ENCODE measurements at regions not wholly inside any gene's neighbourhood (a gene's known extent, or its start where the extent isn't known, plus 50 kb on each side); places are given as distances from the start of the nearest gene placed in this dataset.

DNA sequence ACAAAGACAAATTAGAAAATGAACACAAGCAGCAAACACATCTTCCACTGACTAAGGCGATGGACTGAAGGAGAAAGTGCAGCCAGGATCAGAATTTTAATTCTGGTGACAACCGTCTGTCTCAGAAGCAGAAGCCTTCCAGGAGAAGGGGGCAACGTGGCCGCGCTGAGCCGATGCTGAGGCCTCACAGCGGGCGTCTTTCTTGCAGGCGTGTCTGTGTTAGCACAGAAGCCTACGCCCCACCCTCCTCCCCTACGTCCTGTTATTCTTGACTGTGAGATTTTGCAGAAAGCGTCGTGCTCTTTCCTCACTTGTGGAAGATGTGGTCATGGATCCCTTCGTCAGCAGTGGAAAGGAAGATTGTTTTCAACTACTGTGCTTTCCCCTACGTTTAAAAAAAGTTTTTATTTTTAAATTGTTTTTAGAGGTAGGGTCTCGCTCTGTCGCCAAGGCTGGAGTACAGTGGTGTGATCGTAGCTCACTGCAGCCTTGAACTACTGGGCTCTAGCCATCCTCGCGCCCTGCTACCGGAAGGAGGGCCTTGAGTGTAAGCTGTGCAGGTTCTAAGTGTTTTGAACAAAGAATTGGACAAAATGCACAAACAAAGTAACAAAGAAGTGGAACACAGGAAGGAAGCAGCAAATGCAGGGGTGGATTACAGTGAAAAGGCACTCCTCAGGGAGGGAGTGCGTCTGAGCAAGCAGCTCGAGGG is 422.0 kb downstream of the GALR1 start:
- ChIA-PET CTCF (ENCODE audit: low intra/inter-chr PET ratio, low total read pairs) (no interaction called here), POLR2A (no interaction called here)
- in situ Hi-C loops (cut with HindIII; ENCODE audit: extremely low pct_ligation_motif_present, low pct_unique_long_range_greater_than_20kb) = no loop called here
- H3K79me2 ChIP-seq (ENCODE audit: insufficient read depth, low read length) = no peaks in the 10 kb centered on the region
- no TSS peak for BruUV-seq (replicated peaks)
- no peak for DNase-seq (ENCODE audit: low spot score)
- H3K27ac ChIP-seq (ENCODE audit: extremely low read length, insufficient read depth, low read length) = no peak overlapping the region
- no peak for ATAC-seq
- intact Hi-C loops (cut with micrococcal nuclease; ENCODE audit: unreplicated experiment) = no loop called here
- H3K4me3 ChIP-seq (replicated peaks in 1 of 3; ENCODE audit: insufficient read depth in 1 of 3, low read depth in 2 of 3, low read length in 3 of 3) = no peak overlapping the region
- no peaks in the 10 kb centered on the region for H3K9me3 ChIP-seq (ENCODE audit: low read length)
- H2AFZ ChIP-seq (ENCODE audit: low read length) = no peak overlapping the region
- no peaks in the 10 kb centered on the region for H4K20me1 ChIP-seq (ENCODE audit: insufficient read depth, low read length)
- WGBS (ENCODE audit: low lambda C conversion rate) = 49% methylated on average over 13 of the region's 23 CpGs
- H3K9ac ChIP-seq (ENCODE audit: insufficient read depth, low read depth, low read length) = no peak overlapping the region
- no peak overlapping the region for H3K4me2 ChIP-seq (ENCODE audit: low read depth, low read length)
- FAIRE-seq = no peak
- H3K27me3 ChIP-seq (ENCODE audit: control insufficient read depth in 1 of 2, insufficient read depth in 2 of 2, low read length in 2 of 2) = 0 out of 5 replicates have a peak, but pooled peaks cover 2% of the 10 kb centered on the region in 2 experiments
- no peaks in the 10 kb centered on the region for H3K36me3 ChIP-seq (replicated peaks in 1 of 2; ENCODE audit: control insufficient read depth in 1 of 2, insufficient read depth in 2 of 2, low read length in 2 of 2)
- TF ChIP-seq ZFAT (CRISPR knock-in tag; conservative IDR thresholded peaks at IDR 0.05) (no peak), EP300 (IDR thresholded peaks at IDR 0.05; ENCODE audit: low read depth in 2 of 2, low read length in 2 of 2) (no peak), EP300 (CRISPR knock-in tag; IDR thresholded peaks at IDR 0.05; ENCODE audit: borderline replicate concordance) (no peak), CHD2 (IDR thresholded peaks at IDR 0.05; ENCODE audit: low read depth, low read length) (no peak)
- TF ChIP-seq, protein P1, sequence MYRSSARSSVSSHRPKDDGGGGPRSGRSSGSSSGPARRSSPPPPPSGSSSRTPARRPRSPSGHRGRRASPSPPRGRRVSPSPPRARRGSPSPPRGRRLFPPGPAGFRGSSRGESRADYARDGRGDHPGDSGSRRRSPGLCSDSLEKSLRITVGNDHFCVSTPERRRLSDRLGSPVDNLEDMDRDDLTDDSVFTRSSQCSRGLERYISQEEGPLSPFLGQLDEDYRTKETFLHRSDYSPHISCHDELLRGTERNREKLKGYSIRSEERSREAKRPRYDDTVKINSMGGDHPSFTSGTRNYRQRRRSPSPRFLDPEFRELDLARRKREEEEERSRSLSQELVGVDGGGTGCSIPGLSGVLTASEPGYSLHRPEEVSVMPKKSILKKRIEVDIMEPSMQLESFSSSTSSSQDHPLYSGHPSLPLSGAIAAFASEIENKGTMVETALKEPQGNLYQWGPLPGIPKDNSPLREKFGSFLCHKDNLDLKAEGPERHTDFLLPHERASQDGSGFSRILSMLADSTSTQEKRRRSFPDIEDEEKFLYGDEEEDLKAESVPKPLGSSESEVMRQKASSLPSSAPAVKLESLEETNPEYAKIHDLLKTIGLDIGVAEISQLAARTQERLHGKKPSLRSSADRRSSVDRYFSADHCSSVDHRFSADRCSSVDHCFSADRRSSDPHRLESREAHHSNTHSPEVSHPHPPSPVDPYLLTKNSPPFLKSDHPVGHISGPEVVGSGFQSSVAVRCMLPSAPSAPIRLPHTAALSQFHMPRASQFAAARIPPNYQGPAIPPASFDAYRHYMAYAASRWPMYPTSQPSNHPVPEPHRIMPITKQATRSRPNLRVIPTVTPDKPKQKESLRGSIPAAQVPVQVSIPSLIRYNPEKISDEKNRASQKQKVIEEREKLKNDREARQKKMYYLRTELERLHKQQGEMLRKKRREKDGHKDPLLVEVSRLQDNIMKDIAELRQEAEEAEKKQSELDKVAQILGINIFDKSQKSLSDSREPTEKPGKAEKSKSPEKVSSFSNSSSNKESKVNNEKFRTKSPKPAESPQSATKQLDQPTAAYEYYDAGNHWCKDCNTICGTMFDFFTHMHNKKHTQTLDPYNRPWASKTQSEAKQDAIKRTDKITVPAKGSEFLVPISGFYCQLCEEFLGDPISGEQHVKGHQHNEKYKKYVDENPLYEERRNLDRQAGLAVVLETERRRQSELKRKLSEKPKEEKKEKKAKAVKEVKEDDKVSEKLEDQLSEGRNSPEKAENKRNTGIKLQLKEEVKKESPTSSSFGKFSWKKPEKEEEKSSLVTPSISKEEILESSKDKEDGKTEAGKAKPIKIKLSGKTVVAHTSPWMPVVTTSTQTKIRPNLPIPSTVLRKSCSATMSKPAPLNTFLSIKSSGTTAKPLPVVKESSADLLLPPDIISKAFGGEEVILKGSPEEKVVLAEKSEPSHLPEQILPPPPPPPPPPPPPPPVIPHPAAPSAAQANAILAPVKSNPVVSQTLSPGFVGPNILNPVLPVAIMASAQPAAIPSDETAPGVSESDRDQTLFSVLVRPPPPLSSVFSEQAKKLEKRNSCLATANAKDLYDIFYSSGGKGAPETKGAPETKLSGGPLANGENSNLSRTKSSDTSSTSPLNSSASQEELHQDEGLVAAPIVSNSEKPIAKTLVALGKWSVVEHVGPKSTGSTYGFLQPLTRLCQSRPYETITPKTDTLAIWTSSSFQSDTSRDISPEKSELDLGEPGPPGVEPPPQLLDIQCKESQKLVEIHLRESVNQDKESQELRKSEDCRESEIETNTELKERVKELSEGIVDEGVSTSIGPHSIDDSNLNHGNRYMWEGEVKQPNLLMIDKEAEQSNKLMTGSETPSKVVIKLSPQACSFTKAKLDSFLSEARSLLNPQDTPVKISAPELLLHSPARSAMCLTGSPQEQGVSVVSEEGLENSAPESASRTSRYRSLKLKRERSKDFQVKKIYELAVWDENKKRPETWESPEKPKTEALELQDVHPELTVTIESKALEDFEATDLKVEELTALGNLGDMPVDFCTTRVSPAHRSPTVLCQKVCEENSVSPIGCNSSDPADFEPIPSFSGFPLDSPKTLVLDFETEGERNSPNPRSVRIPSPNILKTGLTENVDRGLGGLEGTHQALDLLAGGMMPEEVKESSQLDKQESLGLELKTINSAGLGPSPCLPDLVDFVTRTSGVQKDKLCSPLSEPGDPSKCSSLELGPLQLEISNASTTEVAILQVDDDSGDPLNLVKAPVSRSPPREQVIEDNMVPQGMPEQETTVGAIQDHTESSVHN (CRISPR knock-in tag; IDR thresholded peaks at IDR 0.05) = no peak
- H3K4me1 ChIP-seq (ENCODE audit: insufficient read depth, low read length) = no peaks in the 10 kb centered on the region

Measured in HepG2 (cell line).